Type B pancreatic cell (in vitro differentiated cells): ENCODE measurements at regions not wholly inside any gene's neighbourhood (a gene's known extent, or its start where the extent isn't known, plus 50 kb on each side); places are given as distances from the start of the nearest gene placed in this dataset.
"Not testable (repeated sequence)": the region's sequence is repeated elsewhere in the genome, so short reads cannot be mapped to it uniquely, and the experiment has no call there.

Source experiments
- DNase-seq: peaks from one replicate; pipeline ENCODE4 v3.0.0; 2021; ENCODE audit warnings: mixed read lengths; ENCODE audit not compliant: unreplicated experiment; ENCODE audit errors: extremely low spot score
- H3K27ac Mint-ChIP-seq: 2 replicates; pipeline ENCODE4 v1.8.0; 2021; ENCODE audit warnings: mild to moderate bottlenecking, mixed read lengths
- H3K27me3 Mint-ChIP-seq: 2 replicates; pipeline ENCODE4 v1.8.0; 2021; ENCODE audit warnings: mixed read lengths
- H3K36me3 Mint-ChIP-seq: 2 replicates; pipeline ENCODE4 v1.8.0; 2021; ENCODE audit warnings: mixed read lengths
- H3K4me1 Mint-ChIP-seq: one replicate; pipeline ENCODE4 v1.8.0; 2021; ENCODE audit warnings: mixed read lengths; ENCODE audit not compliant: unreplicated experiment
- H3K4me3 Mint-ChIP-seq: 2 replicates; pipeline ENCODE4 v1.8.0; 2021; ENCODE audit warnings: mild to moderate bottlenecking, mixed read lengths
- H3K9me3 Mint-ChIP-seq: 2 replicates; pipeline ENCODE4 v1.8.0; 2021; ENCODE audit warnings: mixed read lengths
- CTCF ChIP-seq: fragments of 200-600 bp; sonication (generic); conservative IDR thresholded peaks from 2 replicates; pipeline ENCODE4 v1.5.0; 2021; ENCODE audit warnings: antibody characterized with exemption, mild to moderate bottlenecking

- Mint-ChIP-seq H3K27me3 (peaks cover 19% of the 10 kb centered on the region), H3K4me1 (no peaks in the 10 kb centered on the region), H3K36me3 (no peaks in the 10 kb centered on the region), H3K4me3 (no peak overlapping the region), H3K27ac (no peak overlapping the region), H3K9me3 (no peaks in the 10 kb centered on the region)
- DNase-seq = no peak
- TF ChIP-seq CTCF = no peak
These were observed 362.2 kb downstream of the LRATD1 start for GRCh38 chr2:14994721-14995120.

- no peak overlapping the region for H3K4me3 Mint-ChIP-seq
- H3K36me3 Mint-ChIP-seq = no peaks in the 10 kb centered on the region
- no peaks in the 10 kb centered on the region for H3K4me1 Mint-ChIP-seq
- H3K27ac Mint-ChIP-seq = no peak overlapping the region
- H3K27me3 Mint-ChIP-seq = peaks cover 16% of the 10 kb centered on the region
- no peak for DNase-seq
- no peaks in the 10 kb centered on the region for H3K9me3 Mint-ChIP-seq
- TF ChIP-seq CTCF = no peak
These were observed 364.0 kb downstream of the LRATD1 start for GRCh38 chr2:14996351-14997014.

- Mint-ChIP-seq H3K4me3 (no peak overlapping the region), H3K27ac (no peak overlapping the region), H3K36me3 (no peaks in the 10 kb centered on the region), H3K9me3 (no peaks in the 10 kb centered on the region), H3K27me3 (peaks cover 16% of the 10 kb centered on the region), H3K4me1 (no peaks in the 10 kb centered on the region)
- no peak for DNase-seq
- no peak for TF ChIP-seq CTCF
These were observed 366.0 kb downstream of the LRATD1 start for GRCh38 chr2:14998546-14998945.

GRCh38 chr2:14999114-14999661, 366.7 kb downstream of the LRATD1 start:
- Mint-ChIP-seq H3K4me1 (no peaks in the 10 kb centered on the region), H3K27ac (no peak overlapping the region)
- no peak for TF ChIP-seq CTCF

GRCh38 chr2:15002519-15002918, 370.0 kb downstream of the LRATD1 start:
- not testable (repeated sequence) for H3K27ac Mint-ChIP-seq, H3K4me3 Mint-ChIP-seq, DNase-seq, H3K4me1 Mint-ChIP-seq, H3K27me3 Mint-ChIP-seq, H3K9me3 Mint-ChIP-seq, H3K36me3 Mint-ChIP-seq

More at GRCh38 chr2:14999114-14999661, 366.7 kb downstream of the LRATD1 start:
- H3K9me3 Mint-ChIP-seq = no peaks in the 10 kb centered on the region
- no peak overlapping the region for H3K4me3 Mint-ChIP-seq
- DNase-seq = no peak
- H3K36me3 Mint-ChIP-seq = no peaks in the 10 kb centered on the region
- peaks cover 16% of the 10 kb centered on the region for H3K27me3 Mint-ChIP-seq

- Mint-ChIP-seq H3K4me1 (no peaks in the 10 kb centered on the region), H3K9me3 (no peaks in the 10 kb centered on the region), H3K27me3 (no peaks in the 10 kb centered on the region), H3K36me3 (no peaks in the 10 kb centered on the region), H3K4me3 (no peak overlapping the region), H3K27ac (no peak overlapping the region)
- no peak for DNase-seq
- TF ChIP-seq CTCF = no peak
These were observed 374.1 kb downstream of the LRATD1 start for GRCh38 chr2:15006667-15007066.
